Thymus (tissue), 11 donors: ENCODE measurements at regions not wholly inside any gene's neighbourhood (a gene's known extent, or its start where the extent isn't known, plus 50 kb on each side); places are given as distances from the start of the nearest gene placed in this dataset.
"Not testable (repeated sequence)": the region's sequence is repeated elsewhere in the genome, so short reads cannot be mapped to it uniquely, and the experiment has no call there.

ENCODE experiments used
- DNase-seq, 9 donors: peaks; one replicate each; pipeline ENCODE4 v3.0.0-alpha.2; 2013; ENCODE audit warnings: low spot score in 9 of 9, low read depth in 6 of 9, missing footprints in 1 of 9
- H3K27ac ChIP-seq, 2 donors: one replicate each; pipeline ENCODE4 v1.5.1; 2013; ENCODE audit warnings: control low read depth in 1 of 2, low read depth in 1 of 2, low read length in 1 of 2, mild to moderate bottlenecking in 1 of 2, moderate library complexity in 1 of 2
- H3K27me3 ChIP-seq, 2 donors: one replicate each; pipeline ENCODE4 v1.5.1; 2013; ENCODE audit warnings: low read length in 1 of 2; ENCODE audit not compliant: control insufficient read depth in 2 of 2, insufficient read depth in 1 of 2
- H3K36me3 ChIP-seq, 2 donors: one replicate each; pipeline ENCODE4 v1.5.1; 2013; ENCODE audit warnings: low read length in 1 of 2, mild to moderate bottlenecking in 1 of 2, moderate library complexity in 1 of 2; ENCODE audit not compliant: control insufficient read depth in 2 of 2, insufficient read depth in 2 of 2
- H3K4me1 ChIP-seq, 2 donors: one replicate each; pipeline ENCODE4 v1.5.1; 2013; ENCODE audit warnings: low read length in 2 of 2; ENCODE audit not compliant: control insufficient read depth in 2 of 2, insufficient read depth in 2 of 2
- H3K4me3 ChIP-seq, 2 donors: one replicate each; pipeline ENCODE4 v1.5.1; 2013; ENCODE audit warnings: low read length in 2 of 2, control low read depth in 1 of 2, mild to moderate bottlenecking in 1 of 2
- H3K9me3 ChIP-seq, 2 donors: one replicate each; pipeline ENCODE4 v1.5.1; 2013; ENCODE audit warnings: low read length in 1 of 2, mild to moderate bottlenecking in 1 of 2; ENCODE audit not compliant: control insufficient read depth in 2 of 2, insufficient read depth in 1 of 2
- WGBS: extraction: QIAGEN DNeasy Blood & Tissue Kit; methylation state at CpG from one replicate; pipeline ENCODE4 v1.1.7; 2013; 5-methylcytosine and 5-hydroxymethylcytosine counted together
- donor health status: healthy.

DNA sequence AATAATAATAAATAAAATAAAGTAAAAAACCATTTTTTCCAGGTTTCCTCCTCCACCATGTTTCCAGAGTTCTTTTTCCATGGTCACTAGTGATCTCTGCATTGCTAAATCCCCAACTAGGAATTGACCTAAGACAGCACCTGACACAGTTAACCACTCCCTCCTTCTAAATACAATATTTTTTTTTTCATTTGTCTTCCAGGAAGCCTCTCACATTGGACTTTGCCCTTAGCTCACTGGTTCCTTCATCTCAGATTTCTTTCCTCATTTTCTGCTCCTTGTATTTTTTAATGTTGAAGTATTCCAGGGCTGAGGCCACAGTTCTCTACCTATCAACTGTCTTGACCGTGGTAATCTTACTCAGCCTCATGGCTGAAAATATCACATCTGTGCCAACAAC lies 187.3 kb upstream of the FAM241A start:
- 90% methylated on average over 1 of the region's 1 CpG for WGBS
- Histone ChIP-seq H3K36me3 (no peaks in the 10 kb centered on the region), H3K27ac (no peak overlapping the region), H3K4me3 (no peak overlapping the region), H3K9me3 (no peaks in the 10 kb centered on the region), H3K4me1 (no peaks in the 10 kb centered on the region), H3K27me3 (no peaks in the 10 kb centered on the region)
- DNase-seq, result no peak

DNA sequence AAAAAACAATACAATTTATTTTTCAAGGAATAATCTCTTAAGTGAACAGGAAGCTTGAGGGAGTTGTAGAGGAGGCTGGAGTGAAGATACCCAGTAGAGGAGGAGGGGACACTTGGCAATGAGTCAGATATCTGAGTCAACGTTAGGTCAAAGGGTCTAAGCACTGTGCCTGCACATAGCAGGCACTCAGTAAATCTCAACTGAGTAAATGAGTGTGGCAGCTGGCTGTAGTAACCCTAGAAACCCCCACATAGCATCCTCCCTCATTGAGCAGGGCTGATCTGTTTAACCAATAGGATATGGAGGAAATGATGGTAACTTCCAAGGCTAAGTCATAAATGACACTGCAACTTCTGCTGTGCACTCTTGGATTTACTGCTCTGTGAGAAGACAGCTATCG lies 186.0 kb upstream of the FAM241A start:
- WGBS, result 77% methylated on average over 2 of the region's 2 CpGs
- no peak overlapping the region for H3K27ac ChIP-seq
- H3K4me1 ChIP-seq, result no peaks in the 10 kb centered on the region
- H3K27me3 ChIP-seq, result no peaks in the 10 kb centered on the region
- H3K9me3 ChIP-seq, result no peaks in the 10 kb centered on the region
- H3K36me3 ChIP-seq, result no peaks in the 10 kb centered on the region
- H3K4me3 ChIP-seq, result no peak overlapping the region
- no peak for DNase-seq

DNA sequence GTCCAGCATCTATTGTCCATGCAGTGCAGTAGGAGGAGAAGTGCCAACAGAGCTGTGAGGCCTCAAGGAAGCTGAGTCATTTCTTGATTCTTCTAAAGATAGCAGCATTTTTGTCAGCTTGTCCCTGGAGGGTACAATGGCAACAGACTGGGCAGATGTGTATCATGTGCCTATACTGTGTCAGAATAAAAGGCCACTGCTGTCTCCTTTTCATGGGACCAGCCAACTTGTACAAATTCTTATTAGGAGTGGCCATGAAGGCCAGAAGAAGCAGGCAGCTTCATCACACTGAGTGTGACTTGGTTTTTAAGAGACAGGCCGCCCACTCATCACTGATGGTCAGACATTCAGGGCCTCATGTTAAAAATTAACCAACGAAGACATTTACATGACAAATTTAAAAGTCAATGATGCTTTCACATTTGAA lies 185.0 kb upstream of the FAM241A start:
- Histone ChIP-seq H3K9me3 (no peaks in the 10 kb centered on the region), H3K36me3 (no peaks in the 10 kb centered on the region), H3K27me3 (no peaks in the 10 kb centered on the region), H3K4me3 (no peak overlapping the region), H3K27ac (no peak overlapping the region), H3K4me1 (no peaks in the 10 kb centered on the region)
- no peak for DNase-seq
- WGBS, result 96% methylated on average over 2 of the region's 2 CpGs

DNA sequence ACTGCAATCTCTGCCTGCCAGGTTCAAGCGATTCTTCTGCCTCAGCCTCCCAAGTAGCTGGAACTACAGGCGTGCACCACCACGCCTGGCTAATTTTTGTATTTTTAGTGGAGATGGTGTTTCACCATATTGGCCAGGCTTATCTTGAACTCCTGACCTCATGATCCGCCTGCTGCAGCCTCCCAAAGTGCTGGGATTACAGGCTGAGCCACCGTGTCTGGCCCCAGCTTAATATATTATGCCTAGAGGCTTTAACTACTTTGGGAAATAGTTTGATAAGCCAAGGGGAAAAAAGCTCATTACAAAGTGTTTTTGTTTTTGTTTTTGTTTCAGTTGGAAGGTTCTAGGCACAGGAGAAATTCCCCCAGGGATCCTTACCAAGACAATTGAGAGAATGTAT lies 184.2 kb upstream of the FAM241A start:
- not testable (repeated sequence) for H3K27ac ChIP-seq, H3K4me1 ChIP-seq, H3K4me3 ChIP-seq, H3K27me3 ChIP-seq, H3K36me3 ChIP-seq, H3K9me3 ChIP-seq, DNase-seq
- 93% methylated on average over 5 of the region's 5 CpGs for WGBS

DNA sequence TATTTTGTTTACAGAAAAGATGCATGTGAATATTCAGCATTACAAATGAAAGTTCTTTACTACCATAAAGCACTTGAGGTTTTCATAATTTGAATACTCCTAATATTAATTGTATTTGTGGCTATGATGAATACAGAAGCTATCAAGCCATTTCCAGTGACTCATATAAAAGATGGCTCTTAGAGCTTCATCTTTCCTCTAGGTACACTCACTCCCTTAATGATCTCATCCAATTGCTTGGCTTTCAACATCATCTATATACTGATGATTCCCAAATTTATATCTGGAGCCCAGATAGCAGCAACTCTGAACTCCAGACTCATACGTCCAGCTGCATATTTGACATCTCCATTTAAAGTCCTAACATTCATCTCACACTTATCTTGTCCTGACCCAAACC lies 183.4 kb upstream of the FAM241A start:
- no peak for DNase-seq

DNA sequence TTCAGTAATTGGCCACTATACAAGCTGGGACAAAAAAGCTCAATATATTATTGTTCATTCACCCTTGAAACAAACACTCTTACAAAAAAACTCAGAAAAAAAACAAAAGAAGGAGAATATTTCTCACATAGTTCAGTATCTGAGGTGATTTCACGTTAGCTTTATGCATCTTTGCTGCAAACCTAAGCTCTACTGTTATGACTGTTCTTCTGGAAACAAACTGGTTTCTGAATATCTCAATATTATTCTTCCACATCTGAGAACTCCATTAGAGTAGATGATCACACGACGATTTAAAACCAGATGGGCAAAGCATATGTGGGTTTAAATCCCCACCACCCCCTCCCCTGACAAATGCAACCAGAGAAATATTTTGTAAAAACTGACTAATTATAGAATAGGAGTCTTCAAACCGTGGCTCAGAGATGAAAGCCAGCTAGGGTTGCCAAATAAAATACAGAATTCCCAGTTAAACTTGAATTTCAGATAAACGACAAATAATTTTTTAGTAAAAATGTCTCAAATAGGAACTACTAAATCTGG lies 182.0 kb upstream of the FAM241A start:
- Histone ChIP-seq H3K36me3 (no peaks in the 10 kb centered on the region), H3K4me3 (no peak overlapping the region), H3K27ac (no peak overlapping the region), H3K27me3 (no peaks in the 10 kb centered on the region), H3K4me1 (no peaks in the 10 kb centered on the region), H3K9me3 (no peaks in the 10 kb centered on the region)
- WGBS, result 89% methylated on average over 5 of the region's 5 CpGs
- DNase-seq, result no peak

More for the DNA sequence above, 183.4 kb upstream of the FAM241A start:
- Histone ChIP-seq H3K36me3 (no peaks in the 10 kb centered on the region), H3K27me3 (no peaks in the 10 kb centered on the region), H3K4me1 (no peaks in the 10 kb centered on the region), H3K9me3 (no peaks in the 10 kb centered on the region), H3K4me3 (no peak overlapping the region), H3K27ac (no peak overlapping the region)
- WGBS, result 93% methylated on average over 1 of the region's 1 CpG

DNA sequence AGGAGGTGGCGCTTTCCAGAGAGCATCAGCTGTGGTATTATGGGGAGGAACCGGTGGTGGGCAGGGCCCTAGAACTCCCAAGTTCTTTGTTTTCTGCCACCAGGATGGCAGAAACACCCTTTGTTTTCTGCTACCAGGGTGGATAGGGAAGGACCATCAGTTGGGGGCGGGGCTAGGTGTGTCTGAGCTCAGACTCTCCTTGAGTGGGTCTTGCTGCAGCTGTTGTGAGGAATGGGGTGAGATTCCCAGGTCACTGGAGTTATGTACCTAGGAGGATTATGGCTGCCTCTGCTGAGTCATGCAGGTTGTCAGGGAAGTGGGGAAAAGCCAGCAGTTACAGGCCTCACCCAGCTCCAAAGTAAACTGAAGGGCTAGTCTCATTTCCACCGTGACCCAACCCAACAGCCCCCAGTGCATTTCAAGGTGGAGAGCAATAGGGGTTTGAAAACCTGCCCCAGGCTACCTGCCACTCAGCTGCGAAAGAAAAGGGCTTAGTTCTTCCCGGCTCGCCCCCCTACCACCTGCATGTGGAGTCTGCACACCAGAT lies 167.8 kb upstream of the FAM241A start:
- Histone ChIP-seq H3K4me3 (no peak overlapping the region), H3K9me3 (no peaks in the 10 kb centered on the region), H3K27me3 (no peaks in the 10 kb centered on the region), H3K4me1 (no peaks in the 10 kb centered on the region), H3K36me3 (no peaks in the 10 kb centered on the region), H3K27ac (no peak overlapping the region)
- 89% methylated on average over 7 of the region's 7 CpGs for WGBS
- DNase-seq, result no peak

DNA sequence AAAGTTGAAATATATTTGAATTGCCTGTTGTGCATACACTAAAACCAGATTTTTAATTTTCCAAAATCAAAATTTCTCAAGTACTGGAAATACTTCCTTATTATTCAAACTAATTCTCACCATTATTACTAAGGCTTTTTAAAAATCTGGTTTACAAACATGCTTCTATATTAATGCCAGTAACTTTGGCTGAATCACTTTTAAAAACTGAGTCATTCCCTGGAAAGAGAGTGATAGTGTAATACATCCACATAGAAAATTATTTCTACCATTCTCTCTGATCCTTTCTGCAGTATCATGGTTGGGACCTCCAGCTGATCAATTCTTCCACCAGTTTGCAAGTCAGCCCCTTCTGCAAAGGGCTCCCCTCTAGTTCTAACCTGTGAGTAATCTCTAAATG lies 165.3 kb upstream of the FAM241A start:
- H3K36me3 ChIP-seq, result no peaks in the 10 kb centered on the region
- DNase-seq, result no peak
- H3K9me3 ChIP-seq, result no peaks in the 10 kb centered on the region
- no peak overlapping the region for H3K27ac ChIP-seq
- no peaks in the 10 kb centered on the region for H3K4me1 ChIP-seq
- H3K27me3 ChIP-seq, result no peaks in the 10 kb centered on the region
- no peak overlapping the region for H3K4me3 ChIP-seq

DNA sequence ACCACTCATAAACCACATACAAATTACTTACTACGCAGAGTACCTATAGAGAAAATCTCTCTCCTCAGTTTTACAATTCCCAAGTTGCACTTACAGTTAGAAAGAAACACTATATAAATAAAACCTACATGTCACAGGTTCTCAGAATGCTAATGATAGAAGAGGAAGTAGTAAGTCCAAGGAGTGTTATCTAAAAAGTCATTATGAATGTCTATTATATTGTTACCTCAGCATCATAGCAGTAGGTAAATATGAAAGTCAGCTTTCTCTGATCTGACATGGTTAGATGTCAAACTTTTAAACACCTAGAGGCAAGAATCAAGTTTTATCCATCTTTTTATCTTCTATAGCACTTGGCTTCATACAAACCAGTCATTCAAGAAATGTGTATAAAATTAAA lies 163.2 kb upstream of the FAM241A start:
- Histone ChIP-seq H3K36me3 (no peaks in the 10 kb centered on the region), H3K4me1 (no peaks in the 10 kb centered on the region), H3K9me3 (no peaks in the 10 kb centered on the region), H3K4me3 (no peak overlapping the region), H3K27ac (no peak overlapping the region), H3K27me3 (no peaks in the 10 kb centered on the region)
- WGBS, result 98% methylated on average over 1 of the region's 1 CpG
- DNase-seq, result no peak
